VCaP (cell line): ENCODE measurements at regions not wholly inside any gene's neighbourhood (a gene's known extent, or its start where the extent isn't known, plus 50 kb on each side); places are given as distances from the start of the nearest gene placed in this dataset.

ENCODE experiments used
- H3K27ac ChIP-seq: fragments of 450-650 bp; 2 replicates; pipeline ENCODE4 v1.5.1; 2017
- TF ChIP-seq, protein P1 (sequence below): fragments of 450-650 bp; conservative IDR thresholded peaks from 2 replicates; pipeline ENCODE4 v1.5.1; 2017; ENCODE audit warnings: mild to moderate bottlenecking, moderate library complexity

DNA sequence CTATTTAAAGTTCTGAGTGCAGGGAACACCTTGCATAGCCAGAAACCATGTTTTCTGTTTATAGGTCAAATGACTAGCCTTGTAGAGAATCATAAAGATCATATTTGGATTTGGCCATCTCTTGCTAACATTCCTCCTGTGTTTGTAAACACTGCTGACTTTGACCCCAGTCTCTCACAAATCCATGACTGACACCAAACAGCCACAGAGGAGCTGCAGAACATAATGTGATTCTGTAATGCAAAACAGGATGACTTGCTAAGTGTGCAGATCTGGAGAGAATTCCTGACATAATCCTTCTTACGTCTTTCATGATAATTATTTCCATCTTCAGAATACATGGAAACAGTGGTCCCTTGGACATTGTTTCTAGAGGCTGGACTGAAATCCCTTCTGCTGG lies 211.8 kb downstream of the BMP4 start:
- H3K27ac ChIP-seq, result no peak overlapping the region
- TF ChIP-seq, protein P1, sequence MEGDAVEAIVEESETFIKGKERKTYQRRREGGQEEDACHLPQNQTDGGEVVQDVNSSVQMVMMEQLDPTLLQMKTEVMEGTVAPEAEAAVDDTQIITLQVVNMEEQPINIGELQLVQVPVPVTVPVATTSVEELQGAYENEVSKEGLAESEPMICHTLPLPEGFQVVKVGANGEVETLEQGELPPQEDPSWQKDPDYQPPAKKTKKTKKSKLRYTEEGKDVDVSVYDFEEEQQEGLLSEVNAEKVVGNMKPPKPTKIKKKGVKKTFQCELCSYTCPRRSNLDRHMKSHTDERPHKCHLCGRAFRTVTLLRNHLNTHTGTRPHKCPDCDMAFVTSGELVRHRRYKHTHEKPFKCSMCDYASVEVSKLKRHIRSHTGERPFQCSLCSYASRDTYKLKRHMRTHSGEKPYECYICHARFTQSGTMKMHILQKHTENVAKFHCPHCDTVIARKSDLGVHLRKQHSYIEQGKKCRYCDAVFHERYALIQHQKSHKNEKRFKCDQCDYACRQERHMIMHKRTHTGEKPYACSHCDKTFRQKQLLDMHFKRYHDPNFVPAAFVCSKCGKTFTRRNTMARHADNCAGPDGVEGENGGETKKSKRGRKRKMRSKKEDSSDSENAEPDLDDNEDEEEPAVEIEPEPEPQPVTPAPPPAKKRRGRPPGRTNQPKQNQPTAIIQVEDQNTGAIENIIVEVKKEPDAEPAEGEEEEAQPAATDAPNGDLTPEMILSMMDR, result no peak

GRCh38 chr14:53743371-53743770 lies 213.3 kb downstream of the BMP4 start:
- H3K27ac ChIP-seq, result no peak overlapping the region
- TF ChIP-seq, protein P1, result no peak

GRCh38 chr14:53742233-53742620 lies 214.4 kb downstream of the BMP4 start:
- H3K27ac ChIP-seq, result no peak overlapping the region
- TF ChIP-seq, protein P1, result no peak

- TF ChIP-seq, protein P1, result no peak
- no peak overlapping the region for H3K27ac ChIP-seq
These were observed 215.0 kb downstream of the BMP4 start for GRCh38 chr14:53741479-53742232.

DNA sequence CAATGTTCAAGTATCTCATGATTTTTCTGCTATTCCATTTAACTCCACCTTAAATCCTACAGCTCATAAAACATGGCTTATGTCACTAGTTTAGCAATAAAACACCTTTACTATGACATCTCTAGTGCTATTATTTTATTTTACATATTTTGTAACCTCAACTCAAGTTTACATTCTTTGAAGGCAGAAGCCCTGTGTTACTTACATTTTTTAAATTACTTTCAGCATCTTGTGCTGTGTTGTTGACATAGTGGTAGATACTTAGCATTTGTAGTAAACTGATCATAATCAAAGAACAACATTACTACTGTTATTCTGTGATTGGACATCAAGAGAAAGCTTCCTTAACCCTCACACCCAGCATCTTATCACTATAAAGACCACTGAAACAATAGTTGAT lies 216.1 kb downstream of the BMP4 start:
- TF ChIP-seq, protein P1, result no peak
- no peak overlapping the region for H3K27ac ChIP-seq

GRCh38 chr14:53735916-53736315 lies 220.7 kb downstream of the BMP4 start:
- TF ChIP-seq, protein P1, result no peak
- no peak overlapping the region for H3K27ac ChIP-seq

DNA sequence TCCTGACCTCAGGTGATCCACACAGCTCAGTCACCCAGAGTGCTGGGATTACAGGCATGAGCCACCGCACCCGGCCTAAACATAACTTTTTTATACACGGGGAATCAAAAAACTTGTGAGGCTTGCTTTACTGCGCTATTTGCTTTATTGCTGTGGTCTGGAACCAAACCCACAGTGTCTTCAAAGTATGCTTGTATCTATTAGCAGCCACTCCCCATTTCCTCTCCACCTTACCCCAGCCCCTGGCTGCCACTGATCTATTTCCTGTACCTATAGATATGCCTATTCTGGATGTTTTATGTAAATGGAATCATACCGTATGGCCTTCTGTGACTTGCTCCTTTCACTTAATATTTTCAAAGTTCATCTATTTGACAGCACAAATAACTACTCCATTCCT lies 233.4 kb downstream of the BMP4 start:
- H3K27ac ChIP-seq, result no peak overlapping the region
- TF ChIP-seq, protein P1, result no peak
